Fibroblast of lung (primary cell): ENCODE measurements at regions not wholly inside any gene's neighbourhood (a gene's known extent, or its start where the extent isn't known, plus 50 kb on each side); places are given as distances from the start of the nearest gene placed in this dataset.

Experiments
- EZH2 ChIP-seq: IDR thresholded peaks from 2 replicates; pipeline ENCODE4 v1.5.1; 2012; ENCODE audit warnings: low read length, control low read depth, mild to moderate bottlenecking; ENCODE audit errors: missing control alignments
- TF ChIP-seq, protein P1 (sequence below), 2 donors: IDR thresholded peaks in 1 of 2; conservative IDR thresholded peaks in 1 of 2; 1 replicate in 1 of 2; 2 replicates in 1 of 2; pipeline ENCODE4 v1.5.1; 2011 to 2012; ENCODE audit warnings: low read length in 2 of 2, control low read depth in 1 of 2, inconsistent platforms in 1 of 2, low read depth in 1 of 2, mild to moderate bottlenecking in 1 of 2

DNA sequence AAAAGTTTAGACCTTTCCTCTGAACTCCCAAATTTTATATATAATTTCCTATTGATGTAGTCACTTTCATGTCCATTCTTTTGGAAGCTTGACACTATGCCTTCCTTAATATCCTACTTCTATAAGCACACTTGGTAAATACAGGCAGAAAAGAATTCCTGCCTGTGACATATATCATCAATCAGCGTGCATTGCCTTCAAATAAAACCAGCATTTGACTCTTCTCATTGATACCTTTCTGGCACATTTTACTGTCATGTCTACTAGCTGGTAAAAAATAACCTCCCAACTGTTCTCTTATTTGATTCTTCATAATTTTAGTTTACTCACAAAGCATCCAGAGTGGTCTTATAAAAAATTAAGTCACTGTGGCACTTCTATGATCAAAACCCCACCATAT is 693.5 kb downstream of the CBLN2 start:
- TF ChIP-seq, protein P1, sequence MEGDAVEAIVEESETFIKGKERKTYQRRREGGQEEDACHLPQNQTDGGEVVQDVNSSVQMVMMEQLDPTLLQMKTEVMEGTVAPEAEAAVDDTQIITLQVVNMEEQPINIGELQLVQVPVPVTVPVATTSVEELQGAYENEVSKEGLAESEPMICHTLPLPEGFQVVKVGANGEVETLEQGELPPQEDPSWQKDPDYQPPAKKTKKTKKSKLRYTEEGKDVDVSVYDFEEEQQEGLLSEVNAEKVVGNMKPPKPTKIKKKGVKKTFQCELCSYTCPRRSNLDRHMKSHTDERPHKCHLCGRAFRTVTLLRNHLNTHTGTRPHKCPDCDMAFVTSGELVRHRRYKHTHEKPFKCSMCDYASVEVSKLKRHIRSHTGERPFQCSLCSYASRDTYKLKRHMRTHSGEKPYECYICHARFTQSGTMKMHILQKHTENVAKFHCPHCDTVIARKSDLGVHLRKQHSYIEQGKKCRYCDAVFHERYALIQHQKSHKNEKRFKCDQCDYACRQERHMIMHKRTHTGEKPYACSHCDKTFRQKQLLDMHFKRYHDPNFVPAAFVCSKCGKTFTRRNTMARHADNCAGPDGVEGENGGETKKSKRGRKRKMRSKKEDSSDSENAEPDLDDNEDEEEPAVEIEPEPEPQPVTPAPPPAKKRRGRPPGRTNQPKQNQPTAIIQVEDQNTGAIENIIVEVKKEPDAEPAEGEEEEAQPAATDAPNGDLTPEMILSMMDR (conservative IDR thresholded peaks at IDR 0.05 in 1 of 2, IDR thresholded peaks at IDR 0.05 in 1 of 2; ENCODE audit: low read depth in 1 of 2, low read length in 2 of 2), result no peak
- TF ChIP-seq EZH2, result no peak
